Loucy (cell line): ENCODE measurements at regions not wholly inside any gene's neighbourhood (a gene's known extent, or its start where the extent isn't known, plus 50 kb on each side); places are given as distances from the start of the nearest gene placed in this dataset.

Source experiments
- H2AFZ ChIP-seq: fragments of 200-600 bp; sonication (generic); 2 replicates; pipeline ENCODE4 v1.6.0; 2016; ENCODE audit warnings: antibody characterized with exemption, mild to moderate bottlenecking, low read length, moderate library complexity
- H3F3A ChIP-seq: fragments of 200-600 bp; 2 replicates; pipeline ENCODE4 v1.6.0; 2016; ENCODE audit warnings: antibody characterized with exemption, low read depth, mild to moderate bottlenecking
- H3K27me3 ChIP-seq: fragments of 200-600 bp; sonication (generic); 2 replicates; pipeline ENCODE4 v1.6.1; 2014; ENCODE audit warnings: low read length, mild to moderate bottlenecking; ENCODE audit not compliant: insufficient read depth, poor library complexity, severe bottlenecking
- H3K36me3 ChIP-seq: fragments of 200-600 bp; sonication (generic); 2 replicates; pipeline ENCODE4 v1.6.1; 2016; ENCODE audit warnings: low read length; ENCODE audit not compliant: insufficient read depth
- H3K4me1 ChIP-seq: fragments of 200-600 bp; sonication (generic); 2 replicates; pipeline ENCODE4 v1.5.1; 2014; ENCODE audit warnings: low read length, mild to moderate bottlenecking; ENCODE audit not compliant: insufficient read depth, poor library complexity, severe bottlenecking
- H3K4me2 ChIP-seq: fragments of 200-600 bp; sonication (generic); 2 replicates; pipeline ENCODE4 v1.6.0; 2014; ENCODE audit warnings: antibody characterized with exemption, low read length, low read depth, mild to moderate bottlenecking; ENCODE audit not compliant: poor library complexity, severe bottlenecking
- H3K4me3 ChIP-seq: fragments of 200-600 bp; sonication (generic); 2 replicates; pipeline ENCODE4 v1.5.1; 2014; ENCODE audit warnings: low read length, mild to moderate bottlenecking, mixed read lengths; ENCODE audit not compliant: poor library complexity, severe bottlenecking
- H3K79me2 ChIP-seq: fragments of 200-600 bp; sonication (generic); 2 replicates; pipeline ENCODE4 v1.6.1; 2014; ENCODE audit warnings: low read length; ENCODE audit not compliant: insufficient read depth
- H3K9ac ChIP-seq: fragments of 200-600 bp; sonication (generic); 2 replicates; pipeline ENCODE4 v1.6.0; 2014; ENCODE audit warnings: mild to moderate bottlenecking, low read depth, low read length, moderate library complexity; ENCODE audit not compliant: poor library complexity, severe bottlenecking
- H3K9me2 ChIP-seq: fragments of 200-600 bp; sonication (generic); replicated peaks from 2 replicates; pipeline ENCODE4 v1.6.1; 2016; ENCODE audit warnings: low read depth, low read length, mixed read lengths
- H3K9me3 ChIP-seq: fragments of 200-600 bp; sonication (generic); 2 replicates; pipeline ENCODE4 v1.6.1; 2014; ENCODE audit warnings: mild to moderate bottlenecking, antibody characterized with exemption, low read length, low read depth; ENCODE audit not compliant: insufficient read depth
- H4K20me1 ChIP-seq: fragments of 200-600 bp; sonication (generic); 2 replicates; pipeline ENCODE4 v1.6.0; 2014; ENCODE audit warnings: antibody characterized with exemption, low read length, mild to moderate bottlenecking; ENCODE audit not compliant: insufficient read depth, poor library complexity, severe bottlenecking
- CTCF ChIP-seq: fragments of 200-600 bp; sonication (generic); conservative IDR thresholded peaks from 2 replicates; pipeline ENCODE4 v1.5.1; 2014; ENCODE audit warnings: mild to moderate bottlenecking, antibody characterized with exemption, low read length
- EZH2phosphoT487 ChIP-seq: fragments of 200-600 bp; IDR thresholded peaks from 2 replicates; pipeline ENCODE4 v1.6.1; 2018; ENCODE audit warnings: antibody characterized with exemption, mild to moderate bottlenecking, moderate library complexity, borderline replicate concordance

GRCh38 chr11:92870196-92870832 is 99.1 kb upstream of the MTNR1B start:
- Histone ChIP-seq H3K79me2 (no peaks in the 10 kb centered on the region), H3K36me3 (no peaks in the 10 kb centered on the region), H3K4me2 (no peak overlapping the region), H3K4me1 (no peaks in the 10 kb centered on the region), H3K9me2 (no peaks in the 10 kb centered on the region), H3K9ac (no peak overlapping the region), H3K27me3 (no peaks in the 10 kb centered on the region), H2AFZ (no peak overlapping the region), H4K20me1 (no peaks in the 10 kb centered on the region), H3K9me3 (no peaks in the 10 kb centered on the region), H3F3A (no peaks in the 10 kb centered on the region), H3K4me3 (no peak overlapping the region)
- TF ChIP-seq EZH2phosphoT487 (no peak), CTCF (no peak)

DNA sequence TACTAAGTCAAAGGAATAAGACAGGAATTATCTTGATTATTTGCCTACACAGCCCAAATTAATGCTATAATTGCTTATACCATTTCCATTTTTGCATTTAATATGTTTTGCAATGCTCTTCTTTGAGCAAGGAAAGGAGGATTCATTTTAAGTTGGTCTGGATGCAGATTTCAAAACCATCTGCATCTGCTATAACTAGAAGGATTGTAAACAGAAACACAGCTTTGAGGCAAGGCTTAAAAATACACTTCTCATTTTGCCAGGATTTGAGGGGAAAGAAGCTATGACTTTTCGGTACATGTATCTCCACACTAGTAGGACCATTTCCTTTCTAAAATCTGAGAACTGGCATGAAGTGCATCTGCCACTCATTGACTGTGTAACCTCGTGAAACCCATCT is 95.9 kb upstream of the MTNR1B start:
- H3K4me1 ChIP-seq = no peaks in the 10 kb centered on the region
- no peak overlapping the region for H3K4me3 ChIP-seq
- no peaks in the 10 kb centered on the region for H3F3A ChIP-seq
- no peak for TF ChIP-seq CTCF
- TF ChIP-seq EZH2phosphoT487 = no peak
- H3K4me2 ChIP-seq = no peak overlapping the region
- no peak overlapping the region for H3K9ac ChIP-seq
- H3K36me3 ChIP-seq = no peaks in the 10 kb centered on the region
- H3K9me2 ChIP-seq = no peaks in the 10 kb centered on the region
- no peaks in the 10 kb centered on the region for H4K20me1 ChIP-seq
- no peaks in the 10 kb centered on the region for H3K9me3 ChIP-seq
- no peaks in the 10 kb centered on the region for H3K27me3 ChIP-seq
- no peaks in the 10 kb centered on the region for H3K79me2 ChIP-seq
- H2AFZ ChIP-seq = no peak overlapping the region

DNA sequence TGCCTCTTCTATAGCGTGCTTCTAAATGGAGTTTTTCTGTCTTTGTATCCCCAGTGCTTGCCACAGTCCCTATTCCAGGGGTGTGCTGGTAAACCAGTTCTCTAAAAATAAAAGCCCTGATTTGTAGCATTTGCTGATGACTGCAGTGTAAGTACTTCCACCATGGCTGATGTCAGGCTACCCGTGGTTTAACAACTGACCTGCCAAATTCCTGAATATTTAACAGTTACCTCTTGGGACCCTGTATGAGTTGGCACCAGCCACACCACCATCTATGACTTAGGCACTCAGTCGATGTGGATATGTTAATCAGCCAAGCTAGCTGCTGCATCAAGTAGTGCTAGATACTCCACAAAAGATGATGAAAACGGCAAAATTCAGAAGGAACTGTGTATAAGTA is 94.0 kb upstream of the MTNR1B start:
- Histone ChIP-seq H3K79me2 (no peaks in the 10 kb centered on the region), H3K4me2 (no peak overlapping the region), H3K4me1 (no peaks in the 10 kb centered on the region), H3K27me3 (no peaks in the 10 kb centered on the region), H3K9me3 (no peaks in the 10 kb centered on the region), H3F3A (no peaks in the 10 kb centered on the region), H3K9ac (no peak overlapping the region), H4K20me1 (no peaks in the 10 kb centered on the region), H3K9me2 (no peaks in the 10 kb centered on the region), H3K36me3 (no peaks in the 10 kb centered on the region), H3K4me3 (no peak overlapping the region), H2AFZ (no peak overlapping the region)
- no peak for TF ChIP-seq EZH2phosphoT487
- TF ChIP-seq CTCF = no peak
